Endothelial cell of umbilical vein (primary cell): ENCODE measurements at regions not wholly inside any gene's neighbourhood (a gene's known extent, or its start where the extent isn't known, plus 50 kb on each side); places are given as distances from the start of the nearest gene placed in this dataset.

ENCODE experiments used
- BruUV-seq: library from RNA; stranded (reverse); fragments of 400-500 nt; replicated peaks from 2 replicates; lab custom pipeline; 2021; lab: Mats Ljungman, UMichigan
- CTCF ChIA-PET: fragments of 300-600, 350-600 bp; sonication (Branson Sonifier 250); formaldehyde crosslinking; loops from one replicate; lab custom pipeline; 2021; ENCODE audit warnings: antibody characterized with exemption, inconsistent platforms; lab: Charles Lee
- POLR2A ChIA-PET: fragments of 300-600, 350-600 bp; sonication (Branson Sonifier 250); formaldehyde crosslinking; loops from one replicate; lab custom pipeline; 2021; ENCODE audit warnings: antibody characterized with exemption, inconsistent platforms; lab: Charles Lee
- DNase-seq: peaks from one replicate; pipeline ENCODE4 v3.0.0-alpha.2; 2011; ENCODE audit warnings: low read depth, low spot score
- FAIRE-seq: peaks from 2 replicates; lab custom pipeline; 2011; peaks lifted over from hg19 to GRCh38; lab: Jason Lieb, UNC
- H2AFZ ChIP-seq: 2 replicates; pipeline ENCODE4 v1.6.0; 2012; ENCODE audit warnings: low read depth, low read length, control low read depth, inconsistent platforms
- H3K27ac ChIP-seq: 2 replicates; pipeline ENCODE4 v1.5.1; 2011; ENCODE audit warnings: low read depth, mild to moderate bottlenecking, control low read depth, low read length, moderate library complexity; ENCODE audit not compliant: insufficient read depth
- H3K27me3 ChIP-seq, 2 experiments: 2 replicates each; pipeline versions ENCODE4 v1.6.0 to v1.6.1; 2011; ENCODE audit warnings: low read length in 2 of 2, mixed read lengths in 1 of 2; ENCODE audit not compliant: control insufficient read depth in 2 of 2, insufficient read depth in 2 of 2
- H3K36me3 ChIP-seq, 2 experiments: 2 replicates in 1 of 2; 3 replicates in 1 of 2; pipeline ENCODE4 v1.5.1; 2011; ENCODE audit warnings: low read length in 2 of 2, mild to moderate bottlenecking in 1 of 2, moderate library complexity in 1 of 2; ENCODE audit not compliant: control insufficient read depth in 2 of 2, insufficient read depth in 2 of 2; ENCODE audit errors: extremely low read depth in 1 of 2
- H3K4me1 ChIP-seq: 3 replicates; pipeline ENCODE4 v1.5.1; 2011; ENCODE audit warnings: mild to moderate bottlenecking, low read length; ENCODE audit not compliant: control insufficient read depth, insufficient read depth; ENCODE audit errors: extremely low read depth
- H3K4me2 ChIP-seq: 2 replicates; pipeline ENCODE4 v1.6.1; 2011; ENCODE audit warnings: low read length, control low read depth, mixed read lengths; ENCODE audit not compliant: insufficient read depth
- H3K4me3 ChIP-seq, 3 experiments: fragments of 200-600 bp in 1 of 3; sonication (generic), shearing (Covaris generic) in 1 of 3; replicated peaks in 1 of 3; 2 replicates each; pipeline ENCODE4 v1.5.1; 2011 to 2016; ENCODE audit warnings: control low read depth in 3 of 3, low read length in 3 of 3, mild to moderate bottlenecking in 2 of 3, inconsistent platforms in 1 of 3, low read depth in 1 of 3, moderate library complexity in 1 of 3; ENCODE audit not compliant: insufficient read depth in 1 of 3
- H3K79me2 ChIP-seq: 2 replicates; pipeline ENCODE4 v1.6.0; 2012; ENCODE audit warnings: low read length, inconsistent platforms; ENCODE audit not compliant: control insufficient read depth, insufficient read depth
- H3K9ac ChIP-seq: replicated peaks from 2 replicates; pipeline ENCODE3; 2011; ENCODE audit warnings: low read length, control low read depth; ENCODE audit not compliant: insufficient read depth; ENCODE audit errors: extremely low read depth
- H3K9me1 ChIP-seq: replicated peaks from 3 replicates; pipeline ENCODE4 v1.6.0; 2011; ENCODE audit warnings: mild to moderate bottlenecking, low read length; ENCODE audit not compliant: control insufficient read depth, insufficient read depth; ENCODE audit errors: extremely low read depth
- H3K9me3 ChIP-seq: replicated peaks from 2 replicates; pipeline ENCODE4 v1.5.1; 2012; ENCODE audit warnings: low read length, inconsistent platforms; ENCODE audit not compliant: control insufficient read depth, insufficient read depth
- H4K20me1 ChIP-seq: replicated peaks from 2 replicates; pipeline ENCODE3; 2011; ENCODE audit warnings: mild to moderate bottlenecking, low read length; ENCODE audit not compliant: control insufficient read depth, insufficient read depth; ENCODE audit errors: extremely low read depth
- EZH2 ChIP-seq: IDR thresholded peaks from 2 replicates; pipeline ENCODE4 v1.6.1; 2012; ENCODE audit warnings: borderline replicate concordance, low read depth, mild to moderate bottlenecking, moderate library complexity, low read length, inconsistent platforms; ENCODE audit not compliant: severe bottlenecking
- FOS ChIP-seq: IDR thresholded peaks from 2 replicates; pipeline ENCODE4 v1.6.1; 2011; ENCODE audit warnings: mild to moderate bottlenecking, low read length, moderate library complexity, borderline replicate concordance; ENCODE audit not compliant: insufficient read depth
- GATA2 ChIP-seq: IDR thresholded peaks from 2 replicates; pipeline ENCODE4 v1.7.0; 2011; ENCODE audit warnings: low read depth, mild to moderate bottlenecking, moderate library complexity, mixed read lengths, low read length; ENCODE audit not compliant: insufficient read length, insufficient read depth
- JUN ChIP-seq: IDR thresholded peaks from 2 replicates; pipeline ENCODE4 v1.6.1; 2011; ENCODE audit warnings: borderline replicate concordance, low read depth; ENCODE audit not compliant: insufficient read length, insufficient read depth
- MYC ChIP-seq: IDR thresholded peaks from one replicate; pipeline ENCODE4 v1.6.1; 2011; ENCODE audit warnings: mild to moderate bottlenecking, low read depth, low read length
- POLR2A ChIP-seq: IDR thresholded peaks from 2 replicates; pipeline ENCODE4 v1.6.1; 2012; ENCODE audit warnings: low read depth, mild to moderate bottlenecking, control low read depth, low read length
- POLR2AphosphoS5 ChIP-seq: IDR thresholded peaks from 2 replicates; pipeline ENCODE4 v1.6.1; 2012; ENCODE audit warnings: low read depth, mild to moderate bottlenecking, control low read depth, low read length, moderate library complexity; ENCODE audit not compliant: insufficient read depth
- dilution Hi-C: fragments of 300-500 bp; cut with MboI; formaldehyde crosslinking; loops from one replicate; pipeline ENCODE4 v1.15.0; 2019; ENCODE audit warnings: low sequenced_read_pairs; ENCODE audit not compliant: extremely low pct_ligation_motif_present
- intact Hi-C: fragments of 100-400 bp; cut with micrococcal nuclease; formaldehyde crosslinking; loops from one replicate; pipeline ENCODE4 v1.10.0; 2022
- TF ChIP-seq, protein P1 (sequence below): IDR thresholded peaks from 2 replicates; pipeline ENCODE4 v1.6.1; 2011; ENCODE audit not compliant: insufficient read depth, insufficient read length
- TF ChIP-seq, protein P2 (sequence below), 2 donors: IDR thresholded peaks; 1 replicate in 1 of 2; 2 replicates in 1 of 2; pipeline ENCODE4 v1.5.1; 2011; ENCODE audit warnings: low read length in 2 of 2, mild to moderate bottlenecking in 2 of 2, moderate library complexity in 2 of 2, control low read depth in 1 of 2, inconsistent platforms in 1 of 2, low read depth in 1 of 2; ENCODE audit not compliant: insufficient read depth in 1 of 2; ENCODE audit errors: extremely low read depth in 1 of 2

DNA sequence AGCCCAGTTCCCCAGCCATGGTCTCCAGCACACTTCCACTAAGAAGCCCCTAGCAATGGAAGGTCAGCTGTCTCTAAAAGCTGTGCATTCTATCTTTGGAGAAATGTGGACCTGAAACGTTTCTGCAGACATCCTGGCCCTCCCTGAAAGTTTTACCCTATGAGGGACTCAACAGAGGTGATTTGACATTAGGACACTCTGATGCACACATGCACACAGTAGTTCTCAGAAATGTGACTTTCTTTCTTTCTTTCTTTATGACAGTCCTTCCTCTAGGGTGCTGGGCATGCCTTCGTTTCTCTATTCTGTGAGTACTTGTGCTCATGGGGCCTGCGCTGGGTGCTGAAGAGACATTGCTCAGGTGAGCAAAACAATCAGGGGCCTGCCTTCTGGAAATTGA is 857.3 kb downstream of the RNF144A start:
- dilution Hi-C loops = no loop called here
- Histone ChIP-seq H3K27ac (no peak overlapping the region), H3K9me1 (no peaks in the 10 kb centered on the region), H3K4me3 (no peak overlapping the region), H4K20me1 (no peaks in the 10 kb centered on the region), H3K36me3 (no peaks in the 10 kb centered on the region), H3K4me1 (no peaks in the 10 kb centered on the region), H2AFZ (no peak overlapping the region), H3K4me2 (no peak overlapping the region), H3K9ac (no peak overlapping the region), H3K79me2 (no peaks in the 10 kb centered on the region), H3K9me3 (peaks cover 2% of the 10 kb centered on the region), H3K27me3 (no peaks in the 10 kb centered on the region)
- no TSS peak for BruUV-seq
- FAIRE-seq = no peak
- POLR2A ChIA-PET = no interaction called here
- CTCF ChIA-PET = no interaction called here
- intact Hi-C loops = no loop called here
- TF ChIP-seq GATA2 = no peak
- no peak for TF ChIP-seq MYC
- no peak for TF ChIP-seq FOS
- TF ChIP-seq EZH2 = no peak
- TF ChIP-seq JUN = no peak
- TF ChIP-seq, protein P1, sequence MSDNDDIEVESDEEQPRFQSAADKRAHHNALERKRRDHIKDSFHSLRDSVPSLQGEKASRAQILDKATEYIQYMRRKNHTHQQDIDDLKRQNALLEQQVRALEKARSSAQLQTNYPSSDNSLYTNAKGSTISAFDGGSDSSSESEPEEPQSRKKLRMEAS = no peak
- TF ChIP-seq, protein P2, sequence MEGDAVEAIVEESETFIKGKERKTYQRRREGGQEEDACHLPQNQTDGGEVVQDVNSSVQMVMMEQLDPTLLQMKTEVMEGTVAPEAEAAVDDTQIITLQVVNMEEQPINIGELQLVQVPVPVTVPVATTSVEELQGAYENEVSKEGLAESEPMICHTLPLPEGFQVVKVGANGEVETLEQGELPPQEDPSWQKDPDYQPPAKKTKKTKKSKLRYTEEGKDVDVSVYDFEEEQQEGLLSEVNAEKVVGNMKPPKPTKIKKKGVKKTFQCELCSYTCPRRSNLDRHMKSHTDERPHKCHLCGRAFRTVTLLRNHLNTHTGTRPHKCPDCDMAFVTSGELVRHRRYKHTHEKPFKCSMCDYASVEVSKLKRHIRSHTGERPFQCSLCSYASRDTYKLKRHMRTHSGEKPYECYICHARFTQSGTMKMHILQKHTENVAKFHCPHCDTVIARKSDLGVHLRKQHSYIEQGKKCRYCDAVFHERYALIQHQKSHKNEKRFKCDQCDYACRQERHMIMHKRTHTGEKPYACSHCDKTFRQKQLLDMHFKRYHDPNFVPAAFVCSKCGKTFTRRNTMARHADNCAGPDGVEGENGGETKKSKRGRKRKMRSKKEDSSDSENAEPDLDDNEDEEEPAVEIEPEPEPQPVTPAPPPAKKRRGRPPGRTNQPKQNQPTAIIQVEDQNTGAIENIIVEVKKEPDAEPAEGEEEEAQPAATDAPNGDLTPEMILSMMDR (IDR thresholded peaks at IDR 0.05; ENCODE audit: extremely low read depth in 1 of 2, insufficient read depth in 1 of 2, low read depth in 1 of 2, low read length in 2 of 2) = no peak
- no peak for TF ChIP-seq POLR2A
- TF ChIP-seq POLR2AphosphoS5 = no peak
- DNase-seq = no peak
